GM12872 (cell line): ENCODE measurements at regions not wholly inside any gene's neighbourhood (a gene's known extent, or its start where the extent isn't known, plus 50 kb on each side); places are given as distances from the start of the nearest gene placed in this dataset.

Source experiments
- CTCF ChIP-seq: IDR thresholded peaks from 3 replicates; pipeline ENCODE4 v1.5.1; 2011; ENCODE audit warnings: low read depth, mild to moderate bottlenecking, low read length, moderate library complexity; ENCODE audit not compliant: insufficient read depth

- TF ChIP-seq CTCF = no peak
Measured at GRCh38 chr9:80500300-80500699, 928.5 kb downstream of the TLE4 start.

DNA sequence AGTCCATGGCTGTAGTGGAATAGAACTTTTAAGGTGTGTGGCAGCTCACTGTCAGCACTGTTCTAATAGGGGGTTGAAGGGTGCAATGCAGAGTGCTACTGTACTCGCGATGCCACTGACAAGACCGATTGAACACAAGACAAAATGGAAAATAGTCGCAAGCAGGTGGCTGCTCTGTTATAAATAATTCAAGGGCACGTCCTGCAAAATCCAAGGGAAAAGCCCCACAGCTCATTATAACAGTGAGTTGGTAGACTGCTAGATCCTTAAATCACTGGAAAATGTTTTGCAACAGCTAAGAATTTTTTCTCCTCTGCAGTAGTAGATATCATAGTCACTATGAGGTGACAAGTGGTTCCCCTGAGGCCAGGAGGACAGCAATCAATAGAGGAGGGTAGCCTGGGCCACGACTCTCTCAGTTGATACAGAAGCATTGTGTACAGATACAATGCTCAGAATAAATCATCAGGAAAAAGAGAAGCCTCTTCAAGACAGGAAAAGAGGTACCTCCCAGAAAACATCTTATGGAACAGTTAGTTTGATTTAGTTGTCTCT is 926.3 kb downstream of the TLE4 start:
- TF ChIP-seq CTCF = no peak

- no peak for TF ChIP-seq CTCF
Measured at GRCh38 chr9:80496901-80497556, 925.3 kb downstream of the TLE4 start.

- TF ChIP-seq CTCF = no peak
Measured at GRCh38 chr9:80493258-80493657, 921.5 kb downstream of the TLE4 start.

DNA sequence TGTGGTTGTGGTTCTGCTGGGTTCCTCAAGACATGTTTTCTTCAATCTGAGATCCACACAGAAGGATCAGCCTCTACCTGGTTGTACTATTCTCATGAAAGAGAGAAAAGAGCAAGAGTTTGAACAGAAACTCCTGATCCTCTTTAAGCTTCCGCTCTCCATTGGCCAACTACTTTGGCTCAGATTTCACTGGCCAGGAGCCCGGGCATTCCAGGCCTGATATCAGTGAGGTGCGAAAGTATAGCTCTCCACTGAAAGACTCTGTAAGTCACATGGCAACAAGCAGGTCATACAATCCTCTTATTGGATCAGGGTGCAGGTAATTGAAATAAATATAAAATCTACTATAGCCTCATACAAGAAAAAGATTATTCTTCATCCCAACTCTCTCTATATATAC is 920.5 kb downstream of the TLE4 start:
- no peak for TF ChIP-seq CTCF

DNA sequence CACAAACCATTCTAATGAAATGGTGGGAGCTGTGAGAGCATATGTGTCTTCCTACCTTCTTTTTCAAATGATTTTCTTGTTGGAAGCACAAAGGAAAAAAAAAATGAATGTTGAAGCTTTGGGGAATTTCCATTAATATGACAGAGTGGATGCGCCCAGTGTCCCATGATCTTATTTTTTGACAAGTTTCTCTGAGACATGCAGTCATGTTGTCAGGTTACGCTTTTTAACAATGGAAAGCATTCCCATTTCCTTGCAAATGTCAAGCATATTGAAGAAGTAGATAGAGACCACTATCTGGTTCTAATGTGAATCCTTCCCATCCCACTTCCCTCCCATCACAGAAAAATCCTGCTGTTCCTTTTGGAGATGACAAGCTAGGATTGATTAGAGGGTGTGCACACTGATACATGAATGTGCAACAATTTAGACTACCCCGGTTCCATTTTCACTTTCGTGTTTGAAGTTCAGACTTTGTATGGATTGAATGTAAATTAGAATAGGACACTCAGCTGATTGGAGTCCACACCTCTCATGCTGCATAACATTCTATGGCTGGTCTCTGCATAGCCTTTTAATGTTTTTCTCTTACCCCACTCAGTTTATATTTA is 919.4 kb downstream of the TLE4 start:
- TF ChIP-seq CTCF = no peak

- no peak for TF ChIP-seq CTCF
Measured at GRCh38 chr9:80489329-80489728, 917.6 kb downstream of the TLE4 start.
